KMS-11 (cell line): ENCODE measurements at regions not wholly inside any gene's neighbourhood (a gene's known extent, or its start where the extent isn't known, plus 50 kb on each side); places are given as distances from the start of the nearest gene placed in this dataset.
"Not testable (repeated sequence)": the region's sequence is repeated elsewhere in the genome, so short reads cannot be mapped to it uniquely, and the experiment has no call there.

Experiments
- H2AFZ ChIP-seq: fragments of 200-600 bp; sonication (generic); 2 replicates; pipeline ENCODE4 v1.6.1; 2016; ENCODE audit warnings: antibody characterized with exemption, mixed run types, low read depth
- H3K27ac ChIP-seq: fragments of 200-600 bp; sonication (generic); 2 replicates; pipeline ENCODE4 v1.6.1; 2016; ENCODE audit warnings: mild to moderate bottlenecking, mixed run types
- H3K27me3 ChIP-seq: fragments of 200-600 bp; sonication (generic); 2 replicates; pipeline ENCODE4 v1.6.1; 2017; ENCODE audit warnings: mild to moderate bottlenecking, low read depth, mixed run types, moderate library complexity; ENCODE audit not compliant: insufficient read depth
- H3K36me3 ChIP-seq: fragments of 200-600 bp; sonication (generic); 2 replicates; pipeline ENCODE4 v1.6.1; 2017; ENCODE audit warnings: mild to moderate bottlenecking, mixed run types; ENCODE audit not compliant: insufficient read depth
- H3K4me1 ChIP-seq: fragments of 200-600 bp; sonication (generic); 2 replicates; pipeline ENCODE4 v1.6.1; 2016; ENCODE audit warnings: mild to moderate bottlenecking, low read depth, mixed run types; ENCODE audit not compliant: poor library complexity, severe bottlenecking
- H3K4me2 ChIP-seq: fragments of 200-600 bp; sonication (generic); 2 replicates; pipeline ENCODE4 v1.7.0; 2016; ENCODE audit warnings: mild to moderate bottlenecking, mixed run types
- H3K4me3 ChIP-seq: fragments of 200-600 bp; sonication (generic); IDR thresholded peaks from 2 replicates; pipeline ENCODE4 v1.6.1; 2017; ENCODE audit warnings: low read depth, low read length, mixed read lengths; ENCODE audit not compliant: insufficient read depth
- H3K79me2 ChIP-seq: fragments of 200-600 bp; sonication (generic); 2 replicates; pipeline ENCODE4 v1.6.1; 2016; ENCODE audit warnings: low read depth, mixed run types; ENCODE audit not compliant: insufficient read depth
- H3K9ac ChIP-seq: fragments of 200-600 bp; sonication (generic); 2 replicates; pipeline ENCODE4 v1.6.1; 2016; ENCODE audit warnings: mild to moderate bottlenecking, mixed run types
- H4K20me1 ChIP-seq: fragments of 200-600 bp; sonication (generic); 2 replicates; pipeline ENCODE4 v1.6.1; 2016; ENCODE audit warnings: mild to moderate bottlenecking, mixed run types; ENCODE audit not compliant: insufficient read depth
- CTCF ChIP-seq: fragments of 200-600 bp; sonication (generic); conservative IDR thresholded peaks from 2 replicates; pipeline ENCODE4 v1.6.1; 2017; ENCODE audit warnings: low read depth, mild to moderate bottlenecking, antibody characterized with exemption, low read length, moderate library complexity, mixed read lengths

DNA sequence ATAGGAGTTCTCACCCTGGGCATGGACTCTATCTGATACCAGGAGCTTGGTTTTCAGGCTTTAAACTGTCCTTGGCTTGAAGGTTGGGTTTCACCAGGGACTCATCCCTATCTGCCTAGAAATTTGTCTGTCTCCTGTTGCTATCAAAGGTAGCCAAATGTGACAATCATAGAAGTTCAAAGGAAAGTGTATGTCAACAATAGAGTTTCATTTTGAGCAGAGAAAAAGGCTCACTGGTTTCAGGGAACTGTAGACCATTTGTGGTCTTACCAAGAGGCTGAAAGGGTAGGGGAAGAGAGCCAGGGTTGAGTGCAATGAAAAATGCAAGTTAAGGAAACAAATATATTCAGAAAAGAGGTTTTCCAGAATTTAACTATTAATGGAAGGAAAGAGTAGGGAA is 966.8 kb upstream of the CITED2 start:
- no peak overlapping the region for H3K27ac ChIP-seq
- H3K36me3 ChIP-seq, result no peaks in the 10 kb centered on the region
- H3K4me1 ChIP-seq, result no peaks in the 10 kb centered on the region
- no peaks in the 10 kb centered on the region for H3K27me3 ChIP-seq
- H3K4me2 ChIP-seq, result no peak overlapping the region
- H3K4me3 ChIP-seq, result no peak overlapping the region
- H2AFZ ChIP-seq, result no peak overlapping the region
- no peaks in the 10 kb centered on the region for H3K79me2 ChIP-seq
- no peaks in the 10 kb centered on the region for H4K20me1 ChIP-seq
- no peak overlapping the region for H3K9ac ChIP-seq
- no peak for TF ChIP-seq CTCF

- H3K4me1 ChIP-seq, result no peaks in the 10 kb centered on the region
- no peaks in the 10 kb centered on the region for H3K27me3 ChIP-seq
Observed at GRCh38 chr6:140340795-140341194, 966.3 kb upstream of the CITED2 start.

DNA sequence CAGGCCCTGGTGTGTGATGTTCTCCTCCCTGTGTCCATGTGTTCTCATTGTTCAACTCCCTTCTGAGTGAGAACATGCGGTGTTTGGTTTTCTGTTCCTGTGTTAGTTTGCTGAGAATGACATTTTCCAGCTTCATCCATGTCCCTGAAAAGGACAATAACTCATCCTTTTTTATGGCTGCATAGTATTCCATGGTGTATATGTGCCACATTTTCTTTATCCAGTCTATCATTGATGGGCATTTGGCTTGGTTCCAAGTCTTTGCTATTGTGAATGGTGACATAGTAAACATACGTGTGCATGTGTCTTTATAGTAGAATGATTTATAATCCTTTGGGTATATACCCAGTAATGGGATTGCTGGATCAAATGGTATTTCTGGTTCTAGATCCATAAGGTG is 964.6 kb upstream of the CITED2 start:
- not testable (repeated sequence) for H3K27me3 ChIP-seq, H3K36me3 ChIP-seq, H3K79me2 ChIP-seq, H3K4me1 ChIP-seq, H3K4me3 ChIP-seq, H3K27ac ChIP-seq, H3K9ac ChIP-seq, H2AFZ ChIP-seq, H4K20me1 ChIP-seq, H3K4me2 ChIP-seq

More at GRCh38 chr6:140340795-140341194, 966.3 kb upstream of the CITED2 start:
- Histone ChIP-seq H3K27ac (no peak overlapping the region), H3K9ac (no peak overlapping the region), H2AFZ (no peak overlapping the region), H3K4me2 (no peak overlapping the region), H3K79me2 (no peaks in the 10 kb centered on the region), H4K20me1 (no peaks in the 10 kb centered on the region), H3K36me3 (no peaks in the 10 kb centered on the region), H3K4me3 (no peak overlapping the region)
- no peak for TF ChIP-seq CTCF

DNA sequence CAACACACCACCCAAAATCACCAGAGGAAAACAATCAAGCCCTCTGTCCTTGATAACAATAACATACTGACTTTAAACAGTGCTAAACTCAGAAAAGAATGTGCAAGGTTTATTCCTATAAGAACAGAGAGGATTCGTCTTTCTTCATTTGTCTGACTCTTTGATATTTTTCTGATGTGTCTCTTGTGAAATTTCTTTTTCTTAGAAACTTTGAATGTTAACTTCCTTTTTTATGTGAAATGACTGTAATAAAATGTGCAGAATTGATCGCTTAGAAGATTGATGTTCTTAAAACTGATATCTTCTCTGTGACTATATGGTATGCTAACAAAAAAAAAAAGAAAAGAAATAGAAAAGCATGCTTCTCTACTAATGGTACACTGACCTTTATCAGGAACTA is 947.4 kb upstream of the CITED2 start:
- H2AFZ ChIP-seq, result no peak overlapping the region
- no peak overlapping the region for H3K4me3 ChIP-seq
- H3K4me2 ChIP-seq, result no peak overlapping the region
- H3K36me3 ChIP-seq, result no peaks in the 10 kb centered on the region
- H3K27me3 ChIP-seq, result no peaks in the 10 kb centered on the region
- no peaks in the 10 kb centered on the region for H3K4me1 ChIP-seq
- H4K20me1 ChIP-seq, result no peaks in the 10 kb centered on the region
- H3K79me2 ChIP-seq, result no peaks in the 10 kb centered on the region
- no peak overlapping the region for H3K27ac ChIP-seq
- no peak for TF ChIP-seq CTCF
- H3K9ac ChIP-seq, result no peak overlapping the region

DNA sequence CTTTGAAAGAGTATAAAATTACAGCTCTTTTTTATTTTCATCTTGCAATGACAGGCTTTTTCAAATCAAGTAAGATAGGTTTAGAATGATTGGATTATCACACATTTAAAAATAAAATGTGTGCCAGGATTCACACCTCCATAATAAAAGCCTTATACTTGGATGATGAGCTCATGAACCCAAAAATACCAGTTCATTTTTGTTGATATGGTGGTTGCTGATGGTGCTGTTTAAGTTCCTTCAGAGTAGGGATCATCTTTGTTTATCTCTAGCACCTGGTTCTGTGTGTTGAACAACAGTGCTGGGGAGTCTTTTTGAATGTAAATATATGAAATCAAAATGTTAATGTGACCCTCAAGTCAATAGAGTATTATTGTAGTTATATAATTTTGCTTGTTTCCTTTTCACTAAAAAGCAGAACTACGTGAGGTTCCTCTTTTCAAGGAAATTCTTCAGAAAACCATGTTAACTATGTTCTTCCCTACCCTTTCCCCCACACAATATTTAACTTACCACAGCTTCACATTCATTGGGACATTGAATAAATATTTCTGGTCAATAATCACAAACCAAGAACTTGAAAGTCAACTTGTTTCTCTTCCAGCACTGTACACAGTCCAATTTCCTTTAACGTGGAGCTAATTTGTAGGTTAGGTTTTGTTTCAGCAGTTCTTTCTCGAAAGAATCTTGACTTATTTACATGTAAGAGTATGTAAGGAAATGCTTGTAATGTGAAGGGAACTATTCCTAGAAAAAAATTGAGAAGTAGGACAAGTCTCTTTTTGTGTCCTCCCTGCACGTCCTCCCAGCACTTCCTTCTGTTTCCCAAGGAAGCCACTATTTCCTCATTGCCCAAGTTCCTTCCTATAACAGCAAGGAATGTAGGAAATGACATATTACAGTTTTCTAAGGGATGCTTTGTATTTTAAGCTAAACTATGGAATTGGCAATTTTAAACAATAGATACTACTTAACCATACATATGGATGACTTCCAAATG is 945.9 kb upstream of the CITED2 start:
- Histone ChIP-seq H3K27me3 (no peaks in the 10 kb centered on the region), H3K4me2 (no peak overlapping the region), H3K4me3 (no peak overlapping the region), H3K36me3 (no peaks in the 10 kb centered on the region), H2AFZ (no peak overlapping the region), H3K79me2 (no peaks in the 10 kb centered on the region), H4K20me1 (no peaks in the 10 kb centered on the region), H3K27ac (no peak overlapping the region), H3K9ac (no peak overlapping the region), H3K4me1 (no peaks in the 10 kb centered on the region)
- TF ChIP-seq CTCF, result no peak
